CD4-positive, alpha-beta T cell treated with Interleukin-6 for 4 hours (primary cell): ENCODE measurements at regions not wholly inside any gene's neighbourhood (a gene's known extent, or its start where the extent isn't known, plus 50 kb on each side); places are given as distances from the start of the nearest gene placed in this dataset.

Experiments used
- DNase-seq: peaks from one replicate; pipeline ENCODE4 v3.0.0-alpha.2; 2020; ENCODE audit warnings: mixed read lengths

- no peak for DNase-seq
These were observed 90.6 kb downstream of the TNFSF13B start for GRCh38 chr13:108360139-108360538.

GRCh38 chr13:108361769-108362168, 92.3 kb downstream of the TNFSF13B start:
- DNase-seq, result no peak

GRCh38 chr13:108363666-108364065, 94.1 kb downstream of the TNFSF13B start:
- DNase-seq, result no peak

GRCh38 chr13:108365255-108365654, 95.7 kb downstream of the TNFSF13B start:
- no peak for DNase-seq

GRCh38 chr13:108368250-108368905, 98.9 kb downstream of the TNFSF13B start:
- DNase-seq, result no peak

- DNase-seq, result no peak
These were observed 99.9 kb downstream of the TNFSF13B start for GRCh38 chr13:108369412-108369811.

GRCh38 chr13:108375034-108375433, 105.5 kb downstream of the TNFSF13B start:
- DNase-seq, result no peak

GRCh38 chr13:108375772-108376171, 106.3 kb downstream of the TNFSF13B start:
- no peak for DNase-seq

GRCh38 chr13:108376308-108376707, 106.8 kb downstream of the TNFSF13B start:
- DNase-seq, result no peak

- DNase-seq, result no peak
These were observed 108.2 kb downstream of the TNFSF13B start for GRCh38 chr13:108377646-108378206.

- no peak for DNase-seq
These were observed 114.1 kb downstream of the TNFSF13B start for GRCh38 chr13:108383667-108384066.

- no peak for DNase-seq
These were observed 117.6 kb downstream of the TNFSF13B start for GRCh38 chr13:108387156-108387555.

GRCh38 chr13:108402850-108403249, 133.3 kb downstream of the TNFSF13B start:
- DNase-seq, result no peak

GRCh38 chr13:108407495-108407894, 138.0 kb downstream of the TNFSF13B start:
- no peak for DNase-seq

- DNase-seq, result peak; percentile 36
These were observed 139.2 kb downstream of the TNFSF13B start for GRCh38 chr13:108408672-108409071.

- no peak for DNase-seq
These were observed 140.2 kb downstream of the TNFSF13B start for GRCh38 chr13:108409730-108410129.

GRCh38 chr13:108419768-108420167, 150.2 kb downstream of the TNFSF13B start:
- DNase-seq, result no peak

- no peak for DNase-seq
These were observed 155.5 kb downstream of the TNFSF13B start for GRCh38 chr13:108425056-108425455.

- DNase-seq, result no peak
These were observed 157.4 kb downstream of the TNFSF13B start for GRCh38 chr13:108426893-108427292.

GRCh38 chr13:108427355-108427754, 157.8 kb downstream of the TNFSF13B start:
- no peak for DNase-seq

- no peak for DNase-seq
These were observed 159.2 kb downstream of the TNFSF13B start for GRCh38 chr13:108428691-108429090.

- no peak for DNase-seq
These were observed 164.6 kb downstream of the TNFSF13B start for GRCh38 chr13:108433976-108434755.

GRCh38 chr13:108435393-108436149, 166.1 kb downstream of the TNFSF13B start:
- DNase-seq, result no peak
